ENCODE measurements at regions not wholly inside any gene's neighbourhood (a gene's known extent, or its start where the extent isn't known, plus 50 kb on each side); places are given as distances from the start of the nearest gene placed in this dataset.

- TF ChIP-seq CTCF (conservative IDR thresholded peaks at IDR 0.05), result no peak
- no peaks in the 10 kb centered on the region for H3K27me3 Mint-ChIP-seq
- H3K9me3 Mint-ChIP-seq, result no peaks in the 10 kb centered on the region
- no peaks in the 10 kb centered on the region for H3K4me1 Mint-ChIP-seq (ENCODE audit: unreplicated experiment)
- H3K27ac Mint-ChIP-seq, result no peak overlapping the region
- H3K4me3 Mint-ChIP-seq, result no peak overlapping the region
- DNase-seq (ENCODE audit: extremely low spot score, unreplicated experiment), result no peak
- H3K36me3 Mint-ChIP-seq, result peaks cover 3% of the 10 kb centered on the region
Observed at GRCh38 chr11:33640730-33641371, 59.8 kb downstream of the C11orf91 start.

- no peak for DNase-seq (ENCODE audit: extremely low spot score, unreplicated experiment)
- Mint-ChIP-seq H3K36me3 (peaks cover 3% of the 10 kb centered on the region), H3K4me3 (no peak overlapping the region), H3K27ac (no peak overlapping the region), H3K27me3 (no peaks in the 10 kb centered on the region), H3K4me1 (ENCODE audit: unreplicated experiment) (no peaks in the 10 kb centered on the region), H3K9me3 (no peaks in the 10 kb centered on the region)
- TF ChIP-seq CTCF (conservative IDR thresholded peaks at IDR 0.05), result no peak
Observed at GRCh38 chr11:33638608-33639007, 62.0 kb downstream of the C11orf91 start.

- H3K4me3 Mint-ChIP-seq, result no peak overlapping the region
- TF ChIP-seq CTCF (conservative IDR thresholded peaks at IDR 0.05), result no peak
- H3K36me3 Mint-ChIP-seq, result no peaks in the 10 kb centered on the region
- no peaks in the 10 kb centered on the region for H3K4me1 Mint-ChIP-seq (ENCODE audit: unreplicated experiment)
- DNase-seq (ENCODE audit: extremely low spot score, unreplicated experiment), result no peak
- peaks cover 4% of the 10 kb centered on the region for H3K9me3 Mint-ChIP-seq
- H3K27me3 Mint-ChIP-seq, result no peaks in the 10 kb centered on the region
- H3K27ac Mint-ChIP-seq, result no peak overlapping the region
Observed at GRCh38 chr11:33636104-33636503, 64.5 kb downstream of the C11orf91 start.

- Mint-ChIP-seq H3K4me1 (ENCODE audit: unreplicated experiment) (no peaks in the 10 kb centered on the region), H3K36me3 (no peaks in the 10 kb centered on the region), H3K27ac (no peak overlapping the region), H3K27me3 (no peaks in the 10 kb centered on the region), H3K4me3 (no peak overlapping the region), H3K9me3 (peaks cover 4% of the 10 kb centered on the region)
- DNase-seq (ENCODE audit: extremely low spot score, unreplicated experiment), result no peak
- no peak for TF ChIP-seq CTCF (conservative IDR thresholded peaks at IDR 0.05)
Observed at GRCh38 chr11:33635161-33635560, 65.5 kb downstream of the C11orf91 start.

GRCh38 chr11:33634291-33634834 is 66.3 kb downstream of the C11orf91 start:
- Mint-ChIP-seq H3K4me1 (ENCODE audit: unreplicated experiment) (no peaks in the 10 kb centered on the region), H3K4me3 (no peak overlapping the region), H3K9me3 (peaks cover 4% of the 10 kb centered on the region), H3K27me3 (no peaks in the 10 kb centered on the region), H3K27ac (no peak overlapping the region), H3K36me3 (no peaks in the 10 kb centered on the region)
- no peak for TF ChIP-seq CTCF (conservative IDR thresholded peaks at IDR 0.05)
- DNase-seq (ENCODE audit: extremely low spot score, unreplicated experiment), result no peak
